Medulla oblongata (tissue), 1 donor: ENCODE measurements at regions not wholly inside any gene's neighbourhood (a gene's known extent, or its start where the extent isn't known, plus 50 kb on each side); places are given as distances from the start of the nearest gene placed in this dataset.

Experiments
- DNase-seq: peaks from one replicate; pipeline ENCODE4 v3.0.0-alpha.2; 2015; ENCODE audit errors: extremely low spot score

DNA sequence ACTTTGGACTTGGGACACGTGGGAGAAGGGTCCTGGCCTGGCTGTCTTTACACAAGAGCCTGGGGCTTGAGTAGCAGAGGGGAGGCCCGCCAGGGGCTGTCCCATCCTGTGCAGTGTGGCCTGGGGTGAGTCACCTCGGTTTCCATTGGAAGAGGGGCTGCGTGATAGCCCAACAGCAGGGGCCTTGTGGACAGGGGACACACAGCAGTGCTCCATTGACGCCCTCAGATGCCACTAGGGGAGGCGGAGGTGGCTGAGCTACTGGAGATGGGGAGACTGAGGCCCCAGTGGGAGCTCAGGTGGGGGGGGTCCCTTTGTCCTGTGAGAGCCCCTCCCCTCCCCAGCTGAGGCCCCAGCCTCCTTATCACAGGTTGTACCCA is 50.0 kb upstream of the RNU6ATAC start:
- no peak for DNase-seq

GRCh38 chr9:134214766-134215419 is 50.5 kb upstream of the RNU6ATAC start:
- peak; percentile 34 for DNase-seq

GRCh38 chr9:134215420-134215698 is 51.0 kb upstream of the RNU6ATAC start:
- no peak for DNase-seq

DNA sequence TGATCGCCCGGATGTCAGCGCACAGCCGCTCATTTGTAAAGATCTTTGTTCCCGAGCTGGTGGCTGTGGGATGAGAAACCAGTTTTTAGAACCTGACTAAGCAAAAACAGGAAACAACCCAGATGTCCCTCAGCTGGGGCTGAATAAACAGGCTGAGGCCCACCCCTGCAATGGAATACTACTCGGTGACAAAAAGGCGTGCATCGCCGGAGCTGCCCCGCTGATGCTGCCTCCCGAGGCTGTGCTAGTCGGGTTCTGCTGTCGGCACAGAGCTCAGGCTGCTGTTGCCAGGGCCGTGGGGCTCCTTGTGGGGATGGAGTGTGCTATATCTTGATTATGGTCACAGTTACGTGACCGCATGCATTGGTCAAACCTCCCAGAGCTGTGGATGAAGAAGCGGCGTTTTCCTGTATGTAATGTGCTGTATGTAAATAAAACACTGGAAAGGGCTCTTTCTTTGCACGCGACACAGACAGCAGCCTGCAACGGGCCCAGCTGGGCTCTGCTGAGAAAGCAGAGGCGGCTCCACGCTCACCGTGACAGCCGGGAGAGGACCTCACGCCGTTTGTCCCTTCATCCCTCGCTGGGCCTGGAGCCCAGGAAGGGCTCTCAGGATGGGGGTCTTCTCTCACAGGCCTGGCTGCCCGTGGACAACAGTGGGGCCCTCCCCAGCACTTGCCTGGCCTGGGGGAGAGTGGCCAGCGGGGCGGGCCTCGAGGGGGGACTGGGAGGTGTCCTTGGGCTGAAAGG is 51.5 kb upstream of the RNU6ATAC start:
- DNase-seq: peak; percentile 58

- DNase-seq: no peak
Observed at GRCh38 chr9:134216449-134216951, 52.1 kb upstream of the RNU6ATAC start.

DNA sequence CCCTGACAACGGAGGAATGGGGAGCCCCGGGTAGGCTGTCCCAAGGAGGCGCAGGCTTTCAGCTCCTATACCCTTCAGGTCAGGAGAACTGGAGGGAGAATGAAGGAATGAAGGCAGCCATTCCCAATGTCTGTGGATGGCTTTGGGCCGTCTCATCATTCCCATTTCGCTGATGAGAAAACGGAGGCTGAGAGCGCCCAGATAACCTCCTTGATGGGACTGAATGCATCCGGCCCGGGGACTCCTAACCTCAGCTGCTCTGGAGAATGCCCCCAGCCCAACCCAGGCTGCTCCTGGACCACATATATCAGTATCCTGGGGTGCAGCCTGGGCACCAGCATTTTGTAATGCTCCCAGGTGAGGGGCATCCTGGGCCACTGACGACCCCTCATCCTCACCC is 52.6 kb upstream of the RNU6ATAC start:
- DNase-seq: no peak

DNA sequence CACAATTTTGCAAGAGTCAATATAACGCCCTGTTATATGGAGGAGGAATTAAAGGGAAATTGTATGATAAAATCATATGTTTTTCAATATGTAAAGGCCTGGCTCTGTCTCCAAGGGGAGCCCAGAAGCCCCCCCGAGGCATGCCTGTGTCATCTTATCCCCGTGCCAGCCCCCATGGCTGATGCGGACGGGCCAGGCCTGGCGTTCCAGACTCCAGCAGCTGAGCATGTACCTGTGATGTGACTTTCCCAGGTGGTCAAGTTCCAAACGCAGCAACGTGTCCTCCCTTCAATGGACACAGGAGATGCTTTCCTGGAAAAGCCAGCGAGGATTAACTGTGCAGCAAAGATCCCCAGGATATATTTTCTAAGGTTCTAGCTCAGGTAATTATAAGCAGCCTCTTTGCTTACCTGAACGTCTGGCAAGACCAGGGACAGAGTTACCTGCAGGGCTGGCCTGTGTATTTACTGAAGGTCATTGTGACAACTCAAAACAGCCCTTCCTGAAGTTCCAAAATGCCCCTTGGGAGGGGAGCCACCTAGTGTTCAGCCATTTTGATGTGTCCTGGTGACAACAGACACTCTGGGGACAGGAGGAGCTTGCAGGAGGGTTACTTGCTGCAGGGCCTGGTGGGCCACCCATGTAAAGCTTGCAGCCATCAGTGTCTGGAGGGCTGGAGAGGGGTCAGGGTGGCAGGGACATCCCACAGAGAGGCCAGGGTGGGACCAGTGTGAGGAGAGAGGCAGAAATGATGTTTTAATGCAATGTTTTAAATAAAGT is 53.3 kb upstream of the RNU6ATAC start:
- DNase-seq: peak; percentile 29

GRCh38 chr9:134218230-134218629 is 53.9 kb upstream of the RNU6ATAC start:
- DNase-seq: no peak

DNA sequence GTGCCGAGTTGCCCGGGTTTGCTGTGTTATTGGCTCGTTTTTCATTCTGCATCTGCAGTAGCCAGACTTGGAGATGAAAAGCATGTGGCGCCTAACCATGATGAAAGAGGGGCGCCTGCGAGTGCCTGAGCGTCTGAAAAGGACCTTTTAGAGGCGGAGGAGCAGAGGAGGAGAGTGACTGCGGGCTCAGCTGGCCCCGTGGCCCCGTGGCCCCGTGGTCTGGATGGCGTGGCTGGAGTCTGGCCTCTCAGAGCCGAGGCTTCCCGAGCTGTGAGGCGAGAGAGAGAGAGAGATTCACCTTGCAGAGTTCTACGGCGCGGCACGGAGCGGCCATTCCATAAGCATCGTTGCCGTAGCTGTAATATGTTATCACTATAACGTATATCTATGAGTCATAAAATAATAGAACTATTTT is 55.3 kb upstream of the RNU6ATAC start:
- no peak for DNase-seq

DNA sequence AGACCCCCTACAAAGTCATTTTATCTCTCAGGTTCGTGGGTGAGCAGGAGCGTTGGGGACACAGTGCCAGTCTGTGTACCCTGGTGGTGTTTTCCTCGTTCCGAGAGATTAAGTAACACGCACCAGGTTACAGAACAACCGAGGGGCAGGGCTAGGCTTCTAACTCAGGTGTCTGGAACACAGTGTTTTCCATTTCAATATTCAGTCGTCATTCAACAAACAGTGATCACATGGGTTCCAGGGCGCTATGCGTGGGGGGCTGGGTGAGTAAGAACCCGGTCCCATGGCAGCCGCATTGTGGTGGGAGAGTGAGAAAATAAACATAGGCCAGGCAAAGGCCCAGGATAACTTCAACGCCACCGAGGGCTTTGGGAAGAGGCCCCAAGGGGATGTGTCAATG is 55.9 kb upstream of the RNU6ATAC start:
- DNase-seq: no peak

- DNase-seq: no peak
Observed at GRCh38 chr9:134221273-134222017, 57.1 kb upstream of the RNU6ATAC start.

DNA sequence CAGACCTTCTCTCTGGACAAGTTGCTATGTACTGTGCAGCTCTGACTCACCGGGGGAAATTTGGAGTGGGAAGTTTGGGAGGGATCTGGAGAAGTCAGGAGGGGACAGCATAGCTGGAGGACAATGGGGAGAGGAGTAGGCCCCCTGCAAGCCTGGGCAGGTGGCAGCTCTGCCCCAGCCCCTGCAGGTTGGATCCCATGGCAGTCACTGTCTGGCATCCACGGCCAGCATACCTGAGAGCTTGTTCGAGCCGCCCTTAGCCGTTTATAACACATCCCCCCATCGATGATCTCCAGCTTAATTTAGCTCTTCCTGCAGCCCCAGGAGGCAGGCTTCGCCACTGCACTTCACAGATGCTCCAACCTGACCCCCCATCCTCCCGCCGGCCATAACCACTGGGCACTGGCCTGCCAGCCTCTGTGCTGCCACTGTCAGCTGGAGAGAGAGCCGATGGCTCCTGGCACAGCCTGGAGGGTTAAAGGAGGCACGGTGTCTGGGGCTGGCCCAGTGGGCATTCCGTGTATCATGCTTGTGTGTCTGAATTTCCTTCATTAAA is 57.7 kb upstream of the RNU6ATAC start:
- no peak for DNase-seq

GRCh38 chr9:134223091-134223490 is 58.7 kb upstream of the RNU6ATAC start:
- no peak for DNase-seq

DNA sequence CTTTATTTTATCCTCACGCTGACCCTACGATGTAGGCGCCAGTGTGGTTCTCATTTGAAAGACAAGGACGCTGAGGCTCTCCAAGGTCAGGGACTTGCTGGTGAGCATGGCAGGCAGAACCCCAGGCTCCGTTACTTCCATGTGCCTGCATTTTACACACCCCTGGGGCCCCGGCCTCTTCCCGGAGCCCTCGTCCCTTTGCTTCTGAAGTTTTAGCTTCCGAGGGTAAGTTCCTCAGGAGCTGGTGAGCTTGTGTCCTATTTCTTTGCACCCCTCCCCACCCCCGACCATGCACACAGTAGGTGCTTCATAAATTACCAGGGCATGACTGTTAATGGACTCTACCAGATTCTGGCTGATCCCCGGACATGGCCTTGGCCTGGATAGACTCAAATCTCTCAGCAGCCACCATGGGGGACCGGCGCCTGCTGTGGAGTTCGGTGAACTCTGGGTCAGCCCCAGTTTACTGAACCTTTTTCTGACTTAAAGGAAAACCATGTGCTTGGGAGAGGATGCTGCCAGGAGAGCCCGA is 59.3 kb upstream of the RNU6ATAC start:
- DNase-seq: no peak

DNA sequence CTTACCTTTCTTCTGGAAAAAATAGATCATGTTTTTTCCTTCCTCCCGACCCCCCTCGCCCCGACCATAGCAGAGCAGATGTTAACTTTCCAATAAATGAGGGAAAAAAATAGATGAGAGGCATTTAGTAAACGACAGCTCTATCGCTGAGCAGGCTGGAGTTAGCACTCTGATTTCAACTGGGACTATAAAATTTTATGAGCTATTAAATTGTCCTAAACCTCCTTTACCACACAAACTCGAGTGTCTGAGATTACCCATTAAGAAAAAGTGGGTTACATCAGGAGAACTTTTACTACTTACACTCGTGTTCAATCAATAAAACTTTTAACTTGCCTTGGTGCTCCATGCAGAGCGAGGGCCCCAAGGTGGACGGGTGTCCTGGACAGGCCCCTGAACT is 59.8 kb upstream of the RNU6ATAC start:
- DNase-seq: no peak

GRCh38 chr9:134224567-134225093 is 60.3 kb upstream of the RNU6ATAC start:
- no peak for DNase-seq

DNA sequence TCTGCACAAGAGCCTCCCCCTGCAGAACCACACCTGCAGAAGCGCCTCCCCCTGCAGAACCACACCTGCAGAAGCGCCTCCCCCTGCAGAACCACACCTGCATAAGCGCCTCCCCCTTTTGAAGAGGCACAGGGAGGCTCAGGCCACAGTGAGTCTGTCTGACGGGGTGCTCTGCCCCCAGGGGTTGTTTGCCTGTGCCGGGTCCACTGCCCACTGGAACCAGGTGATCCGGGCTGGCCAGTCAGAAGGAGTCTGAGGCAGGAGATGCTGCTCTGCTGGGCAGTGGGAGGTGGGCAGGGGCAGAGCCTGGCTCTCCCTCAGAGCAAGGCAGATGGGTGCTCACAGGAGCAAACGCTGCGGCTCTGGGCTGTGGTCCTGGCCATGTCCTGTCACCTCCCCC is 60.8 kb upstream of the RNU6ATAC start:
- no peak for DNase-seq

- DNase-seq: no peak
Observed at GRCh38 chr9:134225816-134226215, 61.5 kb upstream of the RNU6ATAC start.

- DNase-seq: no peak
Observed at GRCh38 chr9:134226221-134226930, 62.0 kb upstream of the RNU6ATAC start.
